Kidney epithelial cell (primary cell): ENCODE measurements at regions not wholly inside any gene's neighbourhood (a gene's known extent, or its start where the extent isn't known, plus 50 kb on each side); places are given as distances from the start of the nearest gene placed in this dataset.
A peak's percentile ranks its signal among the peaks of the same experiment; 100 is the strongest.
"Not testable (repeated sequence)": the region's sequence is repeated elsewhere in the genome, so short reads cannot be mapped to it uniquely, and the experiment has no call there.

Source experiments
- DNase-seq: peaks from one replicate; pipeline ENCODE4 v3.0.0-alpha.2; 2010; ENCODE audit warnings: low read depth
- H3K27me3 ChIP-seq: 2 replicates; pipeline ENCODE4 v1.6.0; 2011; ENCODE audit warnings: low read length; ENCODE audit not compliant: control insufficient read depth, insufficient read depth
- H3K36me3 ChIP-seq: 2 replicates; pipeline ENCODE4 v1.5.1; 2011; ENCODE audit warnings: low read length; ENCODE audit not compliant: control insufficient read depth, insufficient read depth
- H3K4me3 ChIP-seq: 2 replicates; pipeline ENCODE4 v1.5.1; 2011; ENCODE audit warnings: low read depth, mild to moderate bottlenecking, control low read depth, low read length
- CTCF ChIP-seq: IDR thresholded peaks from 2 replicates; pipeline ENCODE4 v1.5.1; 2011; ENCODE audit warnings: mild to moderate bottlenecking, moderate library complexity, low read length, control low read depth, inconsistent platforms; ENCODE audit not compliant: insufficient read depth, poor library complexity, severe bottlenecking

- DNase-seq: peak; percentile 45
- H3K27me3 ChIP-seq: no peaks in the 10 kb centered on the region
- H3K4me3 ChIP-seq: no peak overlapping the region
- TF ChIP-seq CTCF: no peak
- H3K36me3 ChIP-seq: no peaks in the 10 kb centered on the region
Measured at GRCh38 chr9:78118742-78119473, 87.3 kb upstream of the GNAQ start.

- H3K27me3 ChIP-seq: no peaks in the 10 kb centered on the region
- H3K36me3 ChIP-seq: no peaks in the 10 kb centered on the region
- peak; percentile 33 for TF ChIP-seq CTCF
- H3K4me3 ChIP-seq: no peak overlapping the region
- no peak for DNase-seq
Measured at GRCh38 chr9:78115073-78115472, 83.5 kb upstream of the GNAQ start.

GRCh38 chr9:78114581-78114980 is 83.0 kb upstream of the GNAQ start:
- Histone ChIP-seq H3K36me3 (no peaks in the 10 kb centered on the region), H3K27me3 (no peaks in the 10 kb centered on the region), H3K4me3 (no peak overlapping the region)
- no peak for TF ChIP-seq CTCF
- no peak for DNase-seq

GRCh38 chr9:78112406-78112805 is 80.8 kb upstream of the GNAQ start:
- Histone ChIP-seq H3K4me3 (no peak overlapping the region), H3K27me3 (no peaks in the 10 kb centered on the region), H3K36me3 (no peaks in the 10 kb centered on the region)
- no peak for TF ChIP-seq CTCF
- DNase-seq: no peak

- DNase-seq: no peak
- no peak for TF ChIP-seq CTCF
- Histone ChIP-seq H3K36me3 (no peaks in the 10 kb centered on the region), H3K27me3 (no peaks in the 10 kb centered on the region), H3K4me3 (no peak overlapping the region)
Measured at GRCh38 chr9:78112004-78112403, 80.4 kb upstream of the GNAQ start.

- Histone ChIP-seq H3K36me3 (no peaks in the 10 kb centered on the region), H3K4me3 (no peak overlapping the region), H3K27me3 (no peaks in the 10 kb centered on the region)
- TF ChIP-seq CTCF: no peak
- DNase-seq: no peak
Measured at GRCh38 chr9:78109075-78109474, 77.5 kb upstream of the GNAQ start.

- not testable (repeated sequence) for DNase-seq, H3K4me3 ChIP-seq, H3K27me3 ChIP-seq, H3K36me3 ChIP-seq
Measured at GRCh38 chr9:78106586-78106985, 75.0 kb upstream of the GNAQ start.
